MM.1S (cell line): ENCODE measurements at regions not wholly inside any gene's neighbourhood (a gene's known extent, or its start where the extent isn't known, plus 50 kb on each side); places are given as distances from the start of the nearest gene placed in this dataset.

ENCODE experiments used
- EZH2 ChIP-seq: fragments of 300-600 bp; sonication (generic); optimal IDR thresholded peaks from 2 replicates; pipeline ENCODE3; 2017; ENCODE audit warnings: low read depth, mild to moderate bottlenecking, antibody characterized with exemption, low read length, mixed read lengths
- EZH2phosphoT487 ChIP-seq: fragments of 300-600 bp; sonication (generic); IDR thresholded peaks from 2 replicates; pipeline ENCODE4 v1.6.1; 2018; ENCODE audit warnings: antibody characterized with exemption, low read length
- TF ChIP-seq, protein P1 (sequence below): fragments of 300-600 bp; sonication (generic); IDR thresholded peaks from 2 replicates; pipeline ENCODE4 v1.5.1; 2016; ENCODE audit warnings: antibody characterized with exemption, low read length, mixed read lengths

GRCh38 chr2:19201911-19202462, 156.4 kb downstream of the OSR1 start:
- no peak for TF ChIP-seq EZH2
- TF ChIP-seq EZH2phosphoT487, result no peak
- TF ChIP-seq, protein P1, sequence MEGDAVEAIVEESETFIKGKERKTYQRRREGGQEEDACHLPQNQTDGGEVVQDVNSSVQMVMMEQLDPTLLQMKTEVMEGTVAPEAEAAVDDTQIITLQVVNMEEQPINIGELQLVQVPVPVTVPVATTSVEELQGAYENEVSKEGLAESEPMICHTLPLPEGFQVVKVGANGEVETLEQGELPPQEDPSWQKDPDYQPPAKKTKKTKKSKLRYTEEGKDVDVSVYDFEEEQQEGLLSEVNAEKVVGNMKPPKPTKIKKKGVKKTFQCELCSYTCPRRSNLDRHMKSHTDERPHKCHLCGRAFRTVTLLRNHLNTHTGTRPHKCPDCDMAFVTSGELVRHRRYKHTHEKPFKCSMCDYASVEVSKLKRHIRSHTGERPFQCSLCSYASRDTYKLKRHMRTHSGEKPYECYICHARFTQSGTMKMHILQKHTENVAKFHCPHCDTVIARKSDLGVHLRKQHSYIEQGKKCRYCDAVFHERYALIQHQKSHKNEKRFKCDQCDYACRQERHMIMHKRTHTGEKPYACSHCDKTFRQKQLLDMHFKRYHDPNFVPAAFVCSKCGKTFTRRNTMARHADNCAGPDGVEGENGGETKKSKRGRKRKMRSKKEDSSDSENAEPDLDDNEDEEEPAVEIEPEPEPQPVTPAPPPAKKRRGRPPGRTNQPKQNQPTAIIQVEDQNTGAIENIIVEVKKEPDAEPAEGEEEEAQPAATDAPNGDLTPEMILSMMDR, result no peak
